ENCODE measurements at regions not wholly inside any gene's neighbourhood (a gene's known extent, or its start where the extent isn't known, plus 50 kb on each side); places are given as distances from the start of the nearest gene placed in this dataset.

GRCh38 chr13:59472134-59472533 is 691.6 kb downstream of the DIAPH3 start:
- H3K27ac ChIP-seq (ENCODE audit: low read depth, low read length): no peak overlapping the region
- no peaks in the 10 kb centered on the region for H3K36me3 ChIP-seq (ENCODE audit: insufficient read depth, low read length)
- H3K27me3 ChIP-seq (ENCODE audit: insufficient read depth, low read length): no peaks in the 10 kb centered on the region
- peaks cover 18% of the 10 kb centered on the region for H3K4me1 ChIP-seq (ENCODE audit: insufficient read depth, low read length)
- H3K9ac ChIP-seq (ENCODE audit: low read depth, low read length): no peak overlapping the region
- H3K9me3 ChIP-seq (ENCODE audit: insufficient read depth, low read depth, low read length): peaks cover 3% of the 10 kb centered on the region; the same call in 1 of the 2 replicates
- no peak overlapping the region for H3K4me3 ChIP-seq (ENCODE audit: low read length)

- 91% methylated on average over 1 of the region's 1 CpG for WGBS
These were observed 689.0 kb downstream of the DIAPH3 start for GRCh38 chr13:59474696-59475095.

GRCh38 chr13:59475911-59476310 is 687.8 kb downstream of the DIAPH3 start:
- Histone ChIP-seq H3K4me1 (ENCODE audit: insufficient read depth, low read length) (peaks cover 31% of the 10 kb centered on the region), H3K27me3 (ENCODE audit: insufficient read depth, low read length) (no peaks in the 10 kb centered on the region), H3K9ac (ENCODE audit: low read depth, low read length) (no peak overlapping the region), H3K4me3 (ENCODE audit: low read length) (no peak overlapping the region), H3K27ac (ENCODE audit: low read depth, low read length) (no peak overlapping the region), H3K9me3 (ENCODE audit: insufficient read depth, low read depth, low read length) (no peaks in the 10 kb centered on the region), H3K36me3 (ENCODE audit: insufficient read depth, low read length) (no peaks in the 10 kb centered on the region)
- WGBS: 93% methylated on average over 2 of the region's 2 CpGs

More at GRCh38 chr13:59474696-59475095, 689.0 kb downstream of the DIAPH3 start:
- H3K27ac ChIP-seq (ENCODE audit: low read depth, low read length): no peak overlapping the region
- no peaks in the 10 kb centered on the region for H3K27me3 ChIP-seq (ENCODE audit: insufficient read depth, low read length)
- no peak overlapping the region for H3K9ac ChIP-seq (ENCODE audit: low read depth, low read length)
- H3K4me3 ChIP-seq (ENCODE audit: low read length): no peak overlapping the region
- peaks cover 26% of the 10 kb centered on the region for H3K4me1 ChIP-seq (ENCODE audit: insufficient read depth, low read length)
- H3K9me3 ChIP-seq (ENCODE audit: insufficient read depth, low read depth, low read length): no peaks in the 10 kb centered on the region
- H3K36me3 ChIP-seq (ENCODE audit: insufficient read depth, low read length): no peaks in the 10 kb centered on the region

GRCh38 chr13:59476366-59476765 is 687.4 kb downstream of the DIAPH3 start:
- H3K4me1 ChIP-seq (ENCODE audit: insufficient read depth, low read length): peaks cover 31% of the 10 kb centered on the region
- H3K27ac ChIP-seq (ENCODE audit: low read depth, low read length): no peak overlapping the region
- H3K27me3 ChIP-seq (ENCODE audit: insufficient read depth, low read length): no peaks in the 10 kb centered on the region
- H3K9ac ChIP-seq (ENCODE audit: low read depth, low read length): no peak overlapping the region
- no peaks in the 10 kb centered on the region for H3K36me3 ChIP-seq (ENCODE audit: insufficient read depth, low read length)
- WGBS: 91% methylated on average over 2 of the region's 2 CpGs
- H3K9me3 ChIP-seq (ENCODE audit: insufficient read depth, low read depth, low read length): no peaks in the 10 kb centered on the region
- no peak overlapping the region for H3K4me3 ChIP-seq (ENCODE audit: low read length)

GRCh38 chr13:59477011-59477410 is 686.7 kb downstream of the DIAPH3 start:
- Histone ChIP-seq H3K4me3 (ENCODE audit: low read length) (no peak overlapping the region), H3K27me3 (ENCODE audit: insufficient read depth, low read length) (no peaks in the 10 kb centered on the region), H3K36me3 (ENCODE audit: insufficient read depth, low read length) (no peaks in the 10 kb centered on the region), H3K4me1 (ENCODE audit: insufficient read depth, low read length) (peaks cover 36% of the 10 kb centered on the region), H3K27ac (ENCODE audit: low read depth, low read length) (no peak overlapping the region), H3K9me3 (ENCODE audit: insufficient read depth, low read depth, low read length) (no peaks in the 10 kb centered on the region), H3K9ac (ENCODE audit: low read depth, low read length) (no peak overlapping the region)
- 100% methylated on average over 2 of the region's 3 CpGs for WGBS

GRCh38 chr13:59478908-59479307 is 684.8 kb downstream of the DIAPH3 start:
- H3K9ac ChIP-seq (ENCODE audit: low read depth, low read length): peak overlapping the region; percentile 10; the same call in 1 of the 2 replicates
- H3K36me3 ChIP-seq (ENCODE audit: insufficient read depth, low read length): no peaks in the 10 kb centered on the region
- peaks cover 49% of the 10 kb centered on the region for H3K4me1 ChIP-seq (ENCODE audit: insufficient read depth, low read length)
- H3K9me3 ChIP-seq (ENCODE audit: insufficient read depth, low read depth, low read length): no peaks in the 10 kb centered on the region
- H3K4me3 ChIP-seq (ENCODE audit: low read length): no peak overlapping the region
- H3K27me3 ChIP-seq (ENCODE audit: insufficient read depth, low read length): no peaks in the 10 kb centered on the region
- peak overlapping the region; percentile 84 for H3K27ac ChIP-seq (ENCODE audit: low read depth, low read length)
- WGBS: 10% methylated on average over 7 of the region's 7 CpGs

GRCh38 chr13:59479629-59480028 is 684.1 kb downstream of the DIAPH3 start:
- peaks cover 53% of the 10 kb centered on the region for H3K4me1 ChIP-seq (ENCODE audit: insufficient read depth, low read length)
- H3K4me3 ChIP-seq (ENCODE audit: low read length): no peak overlapping the region
- 17% methylated on average over 3 of the region's 3 CpGs for WGBS
- no peaks in the 10 kb centered on the region for H3K27me3 ChIP-seq (ENCODE audit: insufficient read depth, low read length)
- peak overlapping the region; percentile 84 for H3K27ac ChIP-seq (ENCODE audit: low read depth, low read length)
- no peaks in the 10 kb centered on the region for H3K9me3 ChIP-seq (ENCODE audit: insufficient read depth, low read depth, low read length)
- H3K36me3 ChIP-seq (ENCODE audit: insufficient read depth, low read length): no peaks in the 10 kb centered on the region
- peak overlapping the region; percentile 10; the same call in 1 of the 2 replicates for H3K9ac ChIP-seq (ENCODE audit: low read depth, low read length)

- Histone ChIP-seq H3K9me3 (ENCODE audit: insufficient read depth, low read depth, low read length) (no peaks in the 10 kb centered on the region), H3K4me1 (ENCODE audit: insufficient read depth, low read length) (peaks cover 53% of the 10 kb centered on the region), H3K27me3 (ENCODE audit: insufficient read depth, low read length) (no peaks in the 10 kb centered on the region), H3K36me3 (ENCODE audit: insufficient read depth, low read length) (no peaks in the 10 kb centered on the region), H3K9ac (ENCODE audit: low read depth, low read length) (peak overlapping the region; percentile 9; the same call in 1 of the 2 replicates), H3K27ac (ENCODE audit: low read depth, low read length) (peak overlapping the region; percentile 84), H3K4me3 (ENCODE audit: low read length) (no peak overlapping the region)
- WGBS: 68% methylated on average over 6 of the region's 7 CpGs
These were observed 683.1 kb downstream of the DIAPH3 start for GRCh38 chr13:59480396-59481259.

GRCh38 chr13:59483501-59484145 is 680.1 kb downstream of the DIAPH3 start:
- Histone ChIP-seq H3K27ac (ENCODE audit: low read depth, low read length) (no peak overlapping the region), H3K36me3 (ENCODE audit: insufficient read depth, low read length) (no peaks in the 10 kb centered on the region), H3K27me3 (ENCODE audit: insufficient read depth, low read length) (no peaks in the 10 kb centered on the region), H3K4me3 (ENCODE audit: low read length) (no peak overlapping the region), H3K9ac (ENCODE audit: low read depth, low read length) (no peak overlapping the region; the same call in 1 of the 2 replicates), H3K4me1 (ENCODE audit: insufficient read depth, low read length) (peaks cover 49% of the 10 kb centered on the region), H3K9me3 (ENCODE audit: insufficient read depth, low read depth, low read length) (no peaks in the 10 kb centered on the region)
- WGBS: 45% methylated on average over 5 of the region's 5 CpGs

GRCh38 chr13:59487883-59488282 is 675.8 kb downstream of the DIAPH3 start:
- Histone ChIP-seq H3K27ac (ENCODE audit: low read depth, low read length) (no peak overlapping the region), H3K4me3 (ENCODE audit: low read length) (no peak overlapping the region), H3K36me3 (ENCODE audit: insufficient read depth, low read length) (no peaks in the 10 kb centered on the region), H3K27me3 (ENCODE audit: insufficient read depth, low read length) (no peaks in the 10 kb centered on the region), H3K9ac (ENCODE audit: low read depth, low read length) (no peak overlapping the region), H3K4me1 (ENCODE audit: insufficient read depth, low read length) (peaks cover 18% of the 10 kb centered on the region), H3K9me3 (ENCODE audit: insufficient read depth, low read depth, low read length) (no peaks in the 10 kb centered on the region)
- 92% methylated on average over 3 of the region's 3 CpGs for WGBS

GRCh38 chr13:59488436-59488835 is 675.3 kb downstream of the DIAPH3 start:
- Histone ChIP-seq H3K4me1 (ENCODE audit: insufficient read depth, low read length) (peaks cover 13% of the 10 kb centered on the region), H3K4me3 (ENCODE audit: low read length) (no peak overlapping the region), H3K9me3 (ENCODE audit: insufficient read depth, low read depth, low read length) (no peaks in the 10 kb centered on the region), H3K9ac (ENCODE audit: low read depth, low read length) (no peak overlapping the region), H3K27me3 (ENCODE audit: insufficient read depth, low read length) (no peaks in the 10 kb centered on the region), H3K27ac (ENCODE audit: low read depth, low read length) (no peak overlapping the region), H3K36me3 (ENCODE audit: insufficient read depth, low read length) (no peaks in the 10 kb centered on the region)
- 85% methylated on average over 2 of the region's 2 CpGs for WGBS
